ENCODE measurements at regions not wholly inside any gene's neighbourhood (a gene's known extent, or its start where the extent isn't known, plus 50 kb on each side); places are given as distances from the start of the nearest gene placed in this dataset.

- TF ChIP-seq CTCF (IDR thresholded peaks at IDR 0.05; ENCODE audit: low read depth, low read length) (no peak), EZH2phosphoT487 (IDR thresholded peaks at IDR 0.05; ENCODE audit: low read depth) (no peak)
Observed at GRCh38 chr20:40268321-40269075, 420.5 kb downstream of the MAFB start.
